H7 (cell line): ENCODE measurements at regions not wholly inside any gene's neighbourhood (a gene's known extent, or its start where the extent isn't known, plus 50 kb on each side); places are given as distances from the start of the nearest gene placed in this dataset.
A peak's percentile ranks its signal among the peaks of the same experiment; 100 is the strongest.

Experiments used
- DNase-seq: peaks from one replicate; pipeline ENCODE4 v3.0.0; 2012
- H3K27me3 ChIP-seq: 2 replicates; pipeline ENCODE4 v1.6.0; 2011; ENCODE audit warnings: mild to moderate bottlenecking, low read length; ENCODE audit not compliant: control insufficient read depth, insufficient read depth
- H3K36me3 ChIP-seq: replicated peaks from 2 replicates; pipeline ENCODE4 v1.5.1; 2011; ENCODE audit warnings: low read length; ENCODE audit not compliant: control insufficient read depth, insufficient read depth
- H3K4me3 ChIP-seq: 2 replicates; pipeline ENCODE4 v1.5.1; 2011; ENCODE audit warnings: low read depth, mild to moderate bottlenecking, control low read depth, low read length, moderate library complexity; ENCODE audit not compliant: insufficient read depth

GRCh38 chr13:24040835-24041234 lies 119.7 kb upstream of the SPATA13 start:
- H3K4me3 ChIP-seq = no peak overlapping the region
- no peaks in the 10 kb centered on the region for H3K36me3 ChIP-seq
- H3K27me3 ChIP-seq = no peaks in the 10 kb centered on the region; the same call in 1 of the 2 replicates
- DNase-seq = peak; percentile 75

GRCh38 chr13:24041651-24042225 lies 118.8 kb upstream of the SPATA13 start:
- H3K27me3 ChIP-seq = no peaks in the 10 kb centered on the region; the same call in 1 of the 2 replicates
- H3K4me3 ChIP-seq = no peak overlapping the region
- DNase-seq = no peak
- no peaks in the 10 kb centered on the region for H3K36me3 ChIP-seq

- DNase-seq = no peak
- Histone ChIP-seq H3K4me3 (no peak overlapping the region), H3K27me3 (no peaks in the 10 kb centered on the region; the same call in 1 of the 2 replicates), H3K36me3 (no peaks in the 10 kb centered on the region)
These were observed 117.6 kb upstream of the SPATA13 start for GRCh38 chr13:24042710-24043440.

- Histone ChIP-seq H3K36me3 (no peaks in the 10 kb centered on the region), H3K4me3 (no peak overlapping the region), H3K27me3 (no peaks in the 10 kb centered on the region; the same call in 1 of the 2 replicates)
- DNase-seq = no peak
These were observed 116.8 kb upstream of the SPATA13 start for GRCh38 chr13:24043590-24044350.

GRCh38 chr13:24045597-24045996 lies 114.9 kb upstream of the SPATA13 start:
- no peaks in the 10 kb centered on the region for H3K36me3 ChIP-seq
- no peaks in the 10 kb centered on the region; the same call in 1 of the 2 replicates for H3K27me3 ChIP-seq
- no peak overlapping the region for H3K4me3 ChIP-seq
- DNase-seq = no peak

GRCh38 chr13:24050292-24050711 lies 110.2 kb upstream of the SPATA13 start:
- no peak for DNase-seq
- Histone ChIP-seq H3K4me3 (no peak overlapping the region), H3K27me3 (no peaks in the 10 kb centered on the region), H3K36me3 (no peaks in the 10 kb centered on the region)

- no peaks in the 10 kb centered on the region for H3K27me3 ChIP-seq
- no peaks in the 10 kb centered on the region for H3K36me3 ChIP-seq
- no peak overlapping the region for H3K4me3 ChIP-seq
- no peak for DNase-seq
These were observed 109.5 kb upstream of the SPATA13 start for GRCh38 chr13:24050796-24051715.

- DNase-seq = peak; percentile 71
- no peak overlapping the region for H3K4me3 ChIP-seq
These were observed 107.7 kb upstream of the SPATA13 start for GRCh38 chr13:24052547-24053518.

GRCh38 chr13:24053519-24054251 lies 106.8 kb upstream of the SPATA13 start:
- Histone ChIP-seq H3K36me3 (no peaks in the 10 kb centered on the region), H3K27me3 (no peaks in the 10 kb centered on the region), H3K4me3 (no peak overlapping the region)
- peak; percentile 82 for DNase-seq

More at GRCh38 chr13:24052547-24053518, 107.7 kb upstream of the SPATA13 start:
- Histone ChIP-seq H3K27me3 (no peaks in the 10 kb centered on the region), H3K36me3 (no peaks in the 10 kb centered on the region)

- H3K27me3 ChIP-seq = no peaks in the 10 kb centered on the region
- H3K36me3 ChIP-seq = no peaks in the 10 kb centered on the region
- no peak overlapping the region for H3K4me3 ChIP-seq
- DNase-seq = no peak
These were observed 103.8 kb upstream of the SPATA13 start for GRCh38 chr13:24056616-24057137.

GRCh38 chr13:24060993-24061392 lies 99.5 kb upstream of the SPATA13 start:
- no peaks in the 10 kb centered on the region for H3K27me3 ChIP-seq
- DNase-seq = no peak
- no peaks in the 10 kb centered on the region for H3K36me3 ChIP-seq
- H3K4me3 ChIP-seq = no peak overlapping the region

GRCh38 chr13:24063281-24063877 lies 97.1 kb upstream of the SPATA13 start:
- Histone ChIP-seq H3K36me3 (no peaks in the 10 kb centered on the region), H3K4me3 (no peak overlapping the region), H3K27me3 (no peaks in the 10 kb centered on the region)
- no peak for DNase-seq
